K562 (cell line): ENCODE measurements at regions not wholly inside any gene's neighbourhood (a gene's known extent, or its start where the extent isn't known, plus 50 kb on each side); places are given as distances from the start of the nearest gene placed in this dataset.

Experiments used
- ATAC-seq: fragments of 200-7000 bp; cut with Tn5 transposase; 3 replicates; pipeline ENCODE4 v1.9.1; 2020; ENCODE audit warnings: moderate library complexity
- BruUV-seq: library from RNA; stranded (reverse); fragments of 400-500 nt; replicated peaks from 2 replicates; lab custom pipeline; 2021; lab: Mats Ljungman, UMichigan
- CTCF ChIA-PET: fragments of 300-600 bp; formaldehyde crosslinking; extraction: SDS; loops from one replicate; lab custom pipeline; 2021; ENCODE audit warnings: low intra/inter-chr PET ratio; lab: Yijun Ruan, JAX
- POLR2A ChIA-PET: fragments of 300-600, 350-650 bp; sonication (Branson Sonifier 250); formaldehyde crosslinking; extraction: SDS; loops from one replicate; lab custom pipeline; 2021; ENCODE audit warnings: antibody characterized with exemption, inconsistent platforms; lab: Yijun Ruan, JAX
- DNase-seq, 4 experiments: peaks; one replicate each; pipeline versions ENCODE4 v3.0.0 to v3.0.0-alpha.2; 2011 to 2018; ENCODE audit warnings: low spot score in 3 of 4, mixed read lengths in 3 of 4; ENCODE audit errors: extremely low read depth in 1 of 4
- FAIRE-seq: peaks from 2 replicates; lab custom pipeline; 2011; peaks lifted over from hg19 to GRCh38; lab: Jason Lieb, UNC
- H2AFZ ChIP-seq: 2 replicates; pipeline ENCODE4 v1.6.0; 2011; ENCODE audit warnings: low read depth, low read length, control low read depth, inconsistent platforms
- H3K27ac ChIP-seq: fragments of 200-600 bp; 3 replicates; pipeline ENCODE4 v1.8.0; 2011; ENCODE audit warnings: low read depth, mild to moderate bottlenecking, control low read depth, inconsistent platforms, low read length, moderate library complexity, mixed read lengths; ENCODE audit errors: extremely low read depth
- H3K27me3 ChIP-seq, 2 experiments: fragments of 300-600 bp in 1 of 2; 2 replicates in 1 of 2; 3 replicates in 1 of 2; pipeline versions ENCODE4 v1.6.0 to v1.8.0; 2011; ENCODE audit warnings: inconsistent platforms in 2 of 2, low read length in 2 of 2, mild to moderate bottlenecking in 1 of 2, mixed read lengths in 1 of 2, moderate library complexity in 1 of 2; ENCODE audit not compliant: control insufficient read depth in 2 of 2, insufficient read depth in 2 of 2
- H3K36me3 ChIP-seq: fragments of 300-600 bp; 3 replicates; pipeline ENCODE4 v1.8.0; 2011; ENCODE audit warnings: mild to moderate bottlenecking, low read length, inconsistent platforms; ENCODE audit not compliant: control insufficient read depth, insufficient read depth
- H3K4me1 ChIP-seq, 2 experiments: fragments of 200-600 bp in 1 of 2; replicated peaks in 1 of 2; 2 replicates in 1 of 2; 3 replicates in 1 of 2; pipeline versions ENCODE4 v1.5.1 to v1.8.0; 2011; ENCODE audit warnings: inconsistent platforms in 2 of 2, low read length in 2 of 2, mild to moderate bottlenecking in 1 of 2, mixed read lengths in 1 of 2, moderate library complexity in 1 of 2; ENCODE audit not compliant: control insufficient read depth in 2 of 2, insufficient read depth in 2 of 2
- H3K4me2 ChIP-seq: 2 replicates; pipeline ENCODE4 v1.6.1; 2011; ENCODE audit warnings: low read length, control low read depth, inconsistent platforms, mixed read lengths; ENCODE audit not compliant: insufficient read depth
- H3K4me3 ChIP-seq: fragments of 200-600 bp; sonication (generic), shearing (Covaris generic); 2 replicates; pipeline ENCODE4 v1.5.1; 2016; ENCODE audit warnings: control low read depth, inconsistent platforms
- H3K79me2 ChIP-seq: fragments of 200-600 bp; 3 replicates; pipeline ENCODE4 v1.8.0; 2011; ENCODE audit warnings: low read length, inconsistent platforms; ENCODE audit not compliant: control insufficient read depth, insufficient read depth
- H3K9ac ChIP-seq, 2 experiments: 2 replicates each; pipeline versions ENCODE4 v1.6.0 to v1.6.1; 2011; ENCODE audit warnings: low read depth in 2 of 2, low read length in 2 of 2, control low read depth in 1 of 2, inconsistent platforms in 1 of 2, mild to moderate bottlenecking in 1 of 2, mixed read lengths in 1 of 2; ENCODE audit not compliant: insufficient read depth in 1 of 2
- H3K9me1 ChIP-seq: one replicate; pipeline ENCODE4 v1.6.0; 2011; ENCODE audit warnings: inconsistent platforms, mild to moderate bottlenecking, low read length, moderate library complexity; ENCODE audit not compliant: control insufficient read depth, insufficient read depth
- H3K9me3 ChIP-seq: replicated peaks from 2 replicates; pipeline ENCODE4 v1.5.1; 2011; ENCODE audit warnings: low read depth, low read length, inconsistent platforms; ENCODE audit not compliant: control insufficient read depth, insufficient read depth
- H4K20me1 ChIP-seq: replicated peaks from 2 replicates; pipeline ENCODE4 v1.6.1; 2011; ENCODE audit warnings: low read length, inconsistent platforms, mixed read lengths; ENCODE audit not compliant: control insufficient read depth, insufficient read depth
- GATAD2A ChIP-seq: fragments of 450-650 bp; IDR thresholded peaks from 2 replicates; pipeline ENCODE4 v1.6.1; 2017
- MXI1 ChIP-seq: IDR thresholded peaks from 2 replicates; pipeline ENCODE4 v1.6.1; 2011; ENCODE audit warnings: low read depth, mild to moderate bottlenecking, improper control_type of control experiment, low read length
- PKNOX1 ChIP-seq: fragments of 450-650 bp; IDR thresholded peaks from 2 replicates; pipeline ENCODE4 v1.6.1; 2016
- REST ChIP-seq, 2 experiments: fragments of 450-650 bp; formaldehyde crosslinking in 1 of 2; IDR thresholded peaks; 2 replicates each; pipeline versions ENCODE4 v1.4.0 to v1.6.1; 2014 to 2020; ENCODE audit warnings: mild to moderate bottlenecking in 2 of 2, borderline replicate concordance in 1 of 2, low read depth in 1 of 2
- RUNX1 ChIP-seq: sonication (generic); IDR thresholded peaks from 2 replicates; pipeline ENCODE4 v1.6.1; 2016; ENCODE audit warnings: antibody characterized with exemption, low read depth
- TAF9B ChIP-seq: fragments of 450-650 bp; IDR thresholded peaks from 2 replicates; pipeline ENCODE4 v1.6.1; 2018; ENCODE audit warnings: mild to moderate bottlenecking; ENCODE audit not compliant: partially characterized antibody
- ZNF511 ChIP-seq: sonication (generic); formaldehyde crosslinking; IDR thresholded peaks from 2 replicates; pipeline ENCODE4 v1.8.0; 2022; ENCODE audit warnings: mild to moderate bottlenecking, missing genetic modification reagents
- WGBS: fragments of 100-300 bp; shearing (Covaris generic); methylation state at CpG from one replicate; pipeline ENCODE4 v1.1.6; 2016; ENCODE audit warnings: low coverage, mixed read lengths; ENCODE audit not compliant: insufficient coverage; ENCODE audit errors: missing lambda C conversion rate; 5-methylcytosine and 5-hydroxymethylcytosine counted together
- in situ Hi-C: fragments of 300-500 bp; cut with MboI; formaldehyde crosslinking; loops from 4 replicates; pipeline ENCODE4 v1.15.0; 2018; ENCODE audit warnings: inconsistent platforms, mixed read lengths
- intact Hi-C: fragments of 100-400 bp; cut with micrococcal nuclease; formaldehyde crosslinking; loops from 2 replicates; pipeline ENCODE4 v1.14.2; 2022

- TF ChIP-seq REST (IDR thresholded peaks at IDR 0.05; ENCODE audit: borderline replicate concordance), result no peak
- TF ChIP-seq REST (CRISPR knock-in tag; IDR thresholded peaks at IDR 0.05; ENCODE audit: low read depth), result no peak
- TF ChIP-seq MXI1, result no peak
- no peak for TF ChIP-seq GATAD2A
Measured at GRCh38 chr9:116096046-116096445, 57.5 kb upstream of the PAPPA start (continued).

- Histone ChIP-seq H3K79me2 (no peaks in the 10 kb centered on the region), H3K9ac (no peak overlapping the region), H3K4me2 (no peak overlapping the region), H3K9me3 (no peaks in the 10 kb centered on the region), H3K36me3 (no peaks in the 10 kb centered on the region), H4K20me1 (no peaks in the 10 kb centered on the region), H3K27ac (no peak overlapping the region), H3K27me3 (no peaks in the 10 kb centered on the region), H3K4me3 (no peak overlapping the region), H3K4me1 (no peaks in the 10 kb centered on the region), H2AFZ (no peak overlapping the region), H3K9me1 (no peaks in the 10 kb centered on the region)
- no peak for ATAC-seq
- ChIA-PET POLR2A (no interaction called here), CTCF (no interaction called here)
- 3% methylated on average over 3 of the region's 3 CpGs for WGBS
- intact Hi-C loops (no loop called here), in situ Hi-C loops (no loop called here)
- no peak for FAIRE-seq
- DNase-seq, result no peak
- no TSS peak for BruUV-seq
- TF ChIP-seq RUNX1 (no peak), PKNOX1 (no peak), TAF9B (no peak), ZNF511 (CRISPR knock-in tag) (no peak)
Measured at GRCh38 chr9:116096853-116097252, 56.7 kb upstream of the PAPPA start.
